Panc1 (cell line): ENCODE measurements at regions not wholly inside any gene's neighbourhood (a gene's known extent, or its start where the extent isn't known, plus 50 kb on each side); places are given as distances from the start of the nearest gene placed in this dataset.

ENCODE experiments used
- ATAC-seq: fragments of 200-7000 bp; cut with Tn5 transposase; 2 replicates; pipeline ENCODE4 v1.9.1; 2020; ENCODE audit warnings: mild to moderate bottlenecking, moderate library complexity
- BruUV-seq: library from RNA; stranded (reverse); fragments of 400-500 nt; replicated peaks from 2 replicates; lab custom pipeline; 2021; lab: Mats Ljungman, UMichigan
- CTCF ChIA-PET: fragments of 300-600 bp; sonication (Branson Sonifier 250); formaldehyde crosslinking; loops from one replicate; lab custom pipeline; 2022; ENCODE audit warnings: antibody characterized with exemption; lab: Charles Lee
- POLR2A ChIA-PET: fragments of 300-600 bp; sonication (Branson Sonifier 250); formaldehyde crosslinking; loops from one replicate; lab custom pipeline; 2022; ENCODE audit warnings: antibody characterized with exemption; lab: Charles Lee
- DNase-seq: peaks from one replicate; pipeline ENCODE4 v3.0.0-alpha.2; 2010; ENCODE audit warnings: low read depth, low spot score
- H3K27ac ChIP-seq: 2 replicates; pipeline ENCODE4 v1.5.1; 2011; ENCODE audit warnings: mild to moderate bottlenecking, low read length, inconsistent platforms
- H3K27me3 ChIP-seq: fragments of 200-500 bp; sonication (Bioruptor generic); 2 replicates; pipeline ENCODE4 v1.6.0; 2014; ENCODE audit warnings: low read length, inconsistent platforms; ENCODE audit not compliant: control insufficient read depth, insufficient read depth
- H3K36me3 ChIP-seq: fragments of 200-500 bp; sonication (Bioruptor generic); 2 replicates; pipeline ENCODE4 v1.5.1; 2014; ENCODE audit warnings: inconsistent platforms, mild to moderate bottlenecking, low read length, moderate library complexity; ENCODE audit not compliant: control insufficient read depth, insufficient read depth
- H3K4me1 ChIP-seq: 2 replicates; pipeline ENCODE4 v1.5.1; 2011; ENCODE audit warnings: inconsistent platforms, mild to moderate bottlenecking, low read length, moderate library complexity; ENCODE audit not compliant: control insufficient read depth, insufficient read depth
- H3K4me3 ChIP-seq, 2 experiments: 2 replicates each; pipeline ENCODE4 v1.5.1; 2011 to 2012; ENCODE audit warnings: low read depth in 2 of 2, low read length in 2 of 2, mild to moderate bottlenecking in 2 of 2, inconsistent platforms in 1 of 2, moderate library complexity in 1 of 2
- H3K9me3 ChIP-seq: fragments of 200-500 bp; sonication (Bioruptor generic); 2 replicates; pipeline ENCODE4 v1.5.1; 2014; ENCODE audit warnings: low read depth, mild to moderate bottlenecking, inconsistent platforms, low read length, moderate library complexity; ENCODE audit not compliant: control insufficient read depth, insufficient read depth
- POLR2AphosphoS5 ChIP-seq: IDR thresholded peaks from 2 replicates; pipeline ENCODE4 v1.6.1; 2012; ENCODE audit warnings: mild to moderate bottlenecking, low read depth, low read length, moderate library complexity
- SIN3A ChIP-seq: IDR thresholded peaks from 2 replicates; pipeline ENCODE4 v1.6.1; 2012; ENCODE audit warnings: low read depth, mild to moderate bottlenecking, low read length, moderate library complexity, borderline replicate concordance; ENCODE audit not compliant: insufficient read depth
- TCF7L2 ChIP-seq: IDR thresholded peaks from 2 replicates; pipeline ENCODE4 v1.6.1; 2011; ENCODE audit warnings: mild to moderate bottlenecking, low read depth, low read length, inconsistent platforms
- in situ Hi-C: cut with HindIII; loops from 2 replicates; pipeline ENCODE4 v1.10.0; 2016; ENCODE audit warnings: low sequenced_read_pairs, low pct_unique_long_range_greater_than_20kb
- intact Hi-C: fragments of 100-400 bp; cut with micrococcal nuclease; formaldehyde crosslinking; loops from one replicate; pipeline ENCODE4 v1.10.0; 2022; ENCODE audit not compliant: unreplicated experiment
- TF ChIP-seq, protein P1 (sequence below): fragments of 450-650 bp; IDR thresholded peaks from 2 replicates; pipeline ENCODE4 v1.5.1; 2017; ENCODE audit warnings: mild to moderate bottlenecking
- TF ChIP-seq, protein P2 (sequence below), 2 experiments: IDR thresholded peaks; 2 replicates each; pipeline ENCODE4 v1.6.1; 2011 to 2012; ENCODE audit warnings: low read depth in 2 of 2, control low read depth in 1 of 2, low read length in 1 of 2, mild to moderate bottlenecking in 1 of 2, moderate library complexity in 1 of 2; ENCODE audit not compliant: insufficient read depth in 1 of 2

DNA sequence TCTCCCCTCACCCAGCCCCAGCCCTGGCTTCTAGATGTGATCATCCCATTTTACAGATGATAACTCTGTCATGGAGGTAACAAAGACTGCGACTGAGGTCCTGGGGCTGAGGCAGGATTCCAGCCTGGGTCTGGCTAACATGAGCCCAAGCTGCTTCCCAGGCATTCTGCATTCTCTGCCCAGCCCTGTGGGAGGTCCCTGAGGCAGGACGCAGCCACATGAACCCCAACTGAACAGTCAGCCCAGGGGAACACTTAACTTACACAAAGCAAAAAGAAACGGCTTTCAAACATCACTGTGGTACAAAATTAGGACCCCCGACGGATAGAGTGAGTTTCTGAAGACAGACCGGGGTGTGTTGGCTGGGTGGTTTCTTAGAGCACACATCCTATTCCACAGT lies 135.3 kb downstream of the ACKR3 start:
- no TSS peak for BruUV-seq
- in situ Hi-C loops = no loop called here

DNA sequence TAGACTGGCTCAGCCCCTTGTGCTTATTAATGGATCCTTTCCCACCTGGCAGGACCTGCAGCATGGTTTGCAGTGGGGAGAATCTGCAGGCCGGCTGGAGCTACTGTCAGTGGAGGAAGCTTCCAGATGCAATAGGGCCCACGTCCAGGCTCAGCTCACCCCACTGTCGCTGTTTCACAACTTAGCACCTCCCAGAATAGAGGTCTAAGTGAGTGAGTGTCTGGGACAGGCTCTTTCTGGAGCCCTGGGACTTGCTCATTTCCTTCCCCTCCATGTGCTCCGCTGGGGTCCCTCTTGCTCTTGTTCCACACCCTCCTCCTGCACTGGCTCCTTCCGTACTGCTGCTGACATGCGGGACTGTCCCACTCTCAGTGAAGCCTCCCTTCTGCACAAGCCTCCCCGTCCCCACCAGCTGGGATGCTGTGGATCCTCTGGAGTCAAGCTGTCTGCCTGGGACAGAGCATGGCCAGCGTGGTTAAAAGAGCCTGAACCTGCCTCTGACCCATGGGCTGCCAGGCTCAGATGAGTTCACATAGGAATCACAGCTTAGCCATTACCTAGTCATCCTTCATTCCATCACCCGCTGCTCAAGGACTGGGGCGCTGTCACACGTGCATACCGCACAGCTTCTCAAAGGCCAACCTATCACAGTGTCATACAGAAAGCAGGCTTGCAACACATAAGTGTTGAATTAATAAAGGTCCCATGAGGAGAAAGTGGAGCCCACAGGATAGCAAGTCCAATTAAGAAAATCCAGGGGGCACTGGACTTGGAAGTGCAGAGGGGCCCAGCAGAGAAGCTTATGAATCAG lies 135.9 kb downstream of the ACKR3 start:
- no peak overlapping the region for H3K4me3 ChIP-seq
- intact Hi-C loops (no loop called here), in situ Hi-C loops (no loop called here)
- no peaks in the 10 kb centered on the region for H3K36me3 ChIP-seq
- ChIA-PET CTCF (no interaction called here), POLR2A (no interaction called here)
- H3K27ac ChIP-seq = no peak overlapping the region
- no TSS peak for BruUV-seq
- ATAC-seq (no peak), DNase-seq (no peak)
- no peaks in the 10 kb centered on the region for H3K4me1 ChIP-seq
- H3K9me3 ChIP-seq = no peaks in the 10 kb centered on the region
- no peaks in the 10 kb centered on the region for H3K27me3 ChIP-seq
- TF ChIP-seq POLR2AphosphoS5 = no peak
- no peak for TF ChIP-seq TCF7L2

More for the DNA sequence above, 135.3 kb downstream of the ACKR3 start:
- no peak overlapping the region for H3K27ac ChIP-seq
- no peak for TF ChIP-seq POLR2AphosphoS5
- TF ChIP-seq SIN3A = no peak
- TF ChIP-seq, protein P1, sequence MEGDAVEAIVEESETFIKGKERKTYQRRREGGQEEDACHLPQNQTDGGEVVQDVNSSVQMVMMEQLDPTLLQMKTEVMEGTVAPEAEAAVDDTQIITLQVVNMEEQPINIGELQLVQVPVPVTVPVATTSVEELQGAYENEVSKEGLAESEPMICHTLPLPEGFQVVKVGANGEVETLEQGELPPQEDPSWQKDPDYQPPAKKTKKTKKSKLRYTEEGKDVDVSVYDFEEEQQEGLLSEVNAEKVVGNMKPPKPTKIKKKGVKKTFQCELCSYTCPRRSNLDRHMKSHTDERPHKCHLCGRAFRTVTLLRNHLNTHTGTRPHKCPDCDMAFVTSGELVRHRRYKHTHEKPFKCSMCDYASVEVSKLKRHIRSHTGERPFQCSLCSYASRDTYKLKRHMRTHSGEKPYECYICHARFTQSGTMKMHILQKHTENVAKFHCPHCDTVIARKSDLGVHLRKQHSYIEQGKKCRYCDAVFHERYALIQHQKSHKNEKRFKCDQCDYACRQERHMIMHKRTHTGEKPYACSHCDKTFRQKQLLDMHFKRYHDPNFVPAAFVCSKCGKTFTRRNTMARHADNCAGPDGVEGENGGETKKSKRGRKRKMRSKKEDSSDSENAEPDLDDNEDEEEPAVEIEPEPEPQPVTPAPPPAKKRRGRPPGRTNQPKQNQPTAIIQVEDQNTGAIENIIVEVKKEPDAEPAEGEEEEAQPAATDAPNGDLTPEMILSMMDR = no peak
- TF ChIP-seq, protein P2, sequence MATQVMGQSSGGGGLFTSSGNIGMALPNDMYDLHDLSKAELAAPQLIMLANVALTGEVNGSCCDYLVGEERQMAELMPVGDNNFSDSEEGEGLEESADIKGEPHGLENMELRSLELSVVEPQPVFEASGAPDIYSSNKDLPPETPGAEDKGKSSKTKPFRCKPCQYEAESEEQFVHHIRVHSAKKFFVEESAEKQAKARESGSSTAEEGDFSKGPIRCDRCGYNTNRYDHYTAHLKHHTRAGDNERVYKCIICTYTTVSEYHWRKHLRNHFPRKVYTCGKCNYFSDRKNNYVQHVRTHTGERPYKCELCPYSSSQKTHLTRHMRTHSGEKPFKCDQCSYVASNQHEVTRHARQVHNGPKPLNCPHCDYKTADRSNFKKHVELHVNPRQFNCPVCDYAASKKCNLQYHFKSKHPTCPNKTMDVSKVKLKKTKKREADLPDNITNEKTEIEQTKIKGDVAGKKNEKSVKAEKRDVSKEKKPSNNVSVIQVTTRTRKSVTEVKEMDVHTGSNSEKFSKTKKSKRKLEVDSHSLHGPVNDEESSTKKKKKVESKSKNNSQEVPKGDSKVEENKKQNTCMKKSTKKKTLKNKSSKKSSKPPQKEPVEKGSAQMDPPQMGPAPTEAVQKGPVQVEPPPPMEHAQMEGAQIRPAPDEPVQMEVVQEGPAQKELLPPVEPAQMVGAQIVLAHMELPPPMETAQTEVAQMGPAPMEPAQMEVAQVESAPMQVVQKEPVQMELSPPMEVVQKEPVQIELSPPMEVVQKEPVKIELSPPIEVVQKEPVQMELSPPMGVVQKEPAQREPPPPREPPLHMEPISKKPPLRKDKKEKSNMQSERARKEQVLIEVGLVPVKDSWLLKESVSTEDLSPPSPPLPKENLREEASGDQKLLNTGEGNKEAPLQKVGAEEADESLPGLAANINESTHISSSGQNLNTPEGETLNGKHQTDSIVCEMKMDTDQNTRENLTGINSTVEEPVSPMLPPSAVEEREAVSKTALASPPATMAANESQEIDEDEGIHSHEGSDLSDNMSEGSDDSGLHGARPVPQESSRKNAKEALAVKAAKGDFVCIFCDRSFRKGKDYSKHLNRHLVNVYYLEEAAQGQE (IDR thresholded peaks at IDR 0.05; ENCODE audit: insufficient read depth in 1 of 2, low read depth in 2 of 2, low read length in 1 of 2) = no peak
- no peak for TF ChIP-seq TCF7L2
- no peaks in the 10 kb centered on the region for H3K9me3 ChIP-seq
- intact Hi-C loops = no loop called here
- H3K36me3 ChIP-seq = no peaks in the 10 kb centered on the region
- H3K27me3 ChIP-seq = no peaks in the 10 kb centered on the region
- DNase-seq (no peak), ATAC-seq (no peak)
- POLR2A ChIA-PET = no interaction called here
- H3K4me1 ChIP-seq = no peaks in the 10 kb centered on the region
- no peak overlapping the region for H3K4me3 ChIP-seq
- CTCF ChIA-PET = no interaction called here

DNA sequence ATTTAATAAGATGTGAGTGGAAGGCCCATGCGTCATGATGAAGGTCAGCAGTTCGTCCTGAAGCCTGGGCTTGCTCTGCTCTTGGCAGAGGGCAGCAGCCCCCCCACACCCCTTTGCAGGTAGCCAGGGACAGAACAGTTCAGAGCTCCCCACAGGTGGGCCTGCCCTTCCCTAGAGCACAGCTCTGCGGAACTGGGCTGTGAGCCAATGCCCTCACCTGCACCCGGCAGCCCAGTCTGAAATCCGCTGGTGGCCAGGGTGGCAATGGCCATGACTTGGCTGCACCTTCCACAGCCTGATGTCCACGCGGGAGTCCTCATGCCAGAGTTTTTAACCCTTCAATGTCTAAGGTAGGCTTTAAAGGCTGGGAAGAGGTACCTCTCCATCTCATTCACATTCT lies 136.7 kb downstream of the ACKR3 start:
- POLR2A ChIA-PET = no interaction called here
- H3K36me3 ChIP-seq = no peaks in the 10 kb centered on the region
- CTCF ChIA-PET = no interaction called here
- no peak for TF ChIP-seq POLR2AphosphoS5
- no peak overlapping the region for H3K27ac ChIP-seq
- no peaks in the 10 kb centered on the region for H3K9me3 ChIP-seq
- DNase-seq (no peak), ATAC-seq (no peak)
- in situ Hi-C loops = no loop called here
- H3K4me3 ChIP-seq = no peak overlapping the region
- no TSS peak for BruUV-seq
- H3K27me3 ChIP-seq = no peaks in the 10 kb centered on the region
- intact Hi-C loops = no loop called here
- H3K4me1 ChIP-seq = no peaks in the 10 kb centered on the region
